Stromal cell of bone marrow (primary cell): ENCODE measurements at regions not wholly inside any gene's neighbourhood (a gene's known extent, or its start where the extent isn't known, plus 50 kb on each side); places are given as distances from the start of the nearest gene placed in this dataset.

ENCODE experiments used
- DNase-seq: peaks from one replicate; pipeline ENCODE4 v3.0.0-alpha.2; 2012; ENCODE audit warnings: low read depth

DNA sequence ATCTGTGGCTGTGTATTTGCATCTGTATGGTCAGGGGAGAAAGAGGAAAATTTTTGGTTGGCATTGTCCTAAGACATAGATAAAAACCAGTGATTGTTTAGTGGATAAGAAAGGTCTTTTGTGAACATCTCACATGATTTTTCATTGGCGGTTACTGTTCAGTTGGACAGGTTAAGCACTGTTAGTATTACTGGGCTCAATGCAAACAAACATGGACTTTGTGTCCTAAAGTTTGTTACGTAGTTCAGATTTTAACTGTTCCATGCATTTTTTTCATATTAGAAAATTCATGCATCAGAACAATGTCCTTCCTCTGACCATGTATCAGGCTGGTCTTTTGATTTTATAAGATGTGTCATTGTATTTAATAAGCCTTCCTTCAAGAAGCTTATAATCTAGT, 368.0 kb downstream of the MEIS1 start:
- DNase-seq, result no peak

DNA sequence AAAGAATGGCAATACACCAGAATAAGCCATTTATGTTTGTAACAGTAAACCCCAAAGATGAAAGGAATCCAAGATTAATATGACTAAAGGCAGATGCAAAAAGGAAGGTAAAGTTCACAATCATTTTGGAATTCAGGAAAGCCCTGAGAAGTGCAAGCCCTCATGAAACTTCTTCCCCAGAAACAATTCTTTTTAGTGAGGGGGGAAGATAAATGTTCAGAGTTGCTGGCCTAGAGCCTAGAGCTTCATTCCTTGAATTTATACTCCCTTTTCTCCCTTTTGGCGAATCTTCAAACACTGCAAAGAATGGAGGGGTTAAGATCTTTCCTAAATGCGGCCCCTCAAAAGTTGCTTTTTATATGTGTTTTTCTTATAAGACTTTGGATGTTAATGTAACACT, 368.8 kb downstream of the MEIS1 start:
- DNase-seq, result no peak

DNA sequence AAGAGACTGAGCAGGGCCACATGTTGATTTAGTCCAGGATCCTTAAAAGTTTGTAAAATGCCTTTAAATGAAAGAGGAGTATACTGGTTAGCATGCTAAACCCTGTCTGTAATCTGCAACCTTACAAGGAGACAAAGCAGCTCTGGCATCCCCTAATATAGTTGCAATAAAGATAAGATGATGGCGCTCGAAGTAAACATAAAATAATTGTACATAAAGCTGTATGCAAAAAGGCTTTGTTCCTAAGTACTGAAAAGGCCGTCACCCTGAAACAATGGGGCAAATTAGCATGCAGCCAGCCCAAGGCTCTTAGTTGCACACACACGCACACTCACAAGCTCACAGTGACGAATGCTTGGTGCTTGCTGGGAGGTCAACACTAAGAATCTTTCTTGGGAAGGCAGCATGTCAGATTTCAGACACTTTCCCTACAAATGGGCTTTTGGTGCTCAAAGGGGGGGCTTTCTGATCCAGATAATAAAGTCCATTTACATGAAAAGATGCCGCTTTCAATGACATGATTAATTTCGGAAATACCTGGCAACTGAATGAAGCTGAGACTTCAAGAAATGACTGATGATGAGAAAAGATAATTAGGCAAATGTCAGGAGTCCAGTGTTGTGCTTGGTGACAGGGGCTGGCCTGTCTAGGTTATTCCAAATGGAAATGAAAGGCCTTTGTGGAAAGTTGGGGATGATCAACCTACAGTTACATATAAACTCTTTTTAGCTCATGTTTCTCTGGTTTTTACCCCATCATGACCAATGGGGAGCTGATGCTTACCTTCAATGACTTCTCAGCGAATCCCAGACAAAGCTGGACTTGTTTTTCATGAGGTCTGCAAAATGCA, 370.3 kb downstream of the MEIS1 start:
- DNase-seq, result no peak

DNA sequence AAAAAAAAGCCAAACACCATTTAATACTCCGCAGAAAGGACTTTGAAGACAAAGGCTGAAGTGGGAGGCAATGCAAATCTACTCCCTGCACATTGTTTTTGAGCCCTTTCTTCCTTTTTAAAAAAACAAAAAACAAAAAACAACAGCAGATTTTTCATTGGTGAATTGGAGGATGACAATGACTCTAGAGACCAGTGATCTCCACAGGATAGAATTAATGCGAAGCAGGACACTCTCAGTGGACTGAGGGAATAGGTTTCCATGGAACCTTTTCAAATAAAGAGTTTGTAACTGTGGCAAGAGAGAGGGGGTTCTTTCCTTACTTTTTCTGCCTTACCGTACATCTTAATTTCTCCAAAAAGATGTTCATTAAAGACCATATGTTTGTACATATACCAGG, 371.0 kb downstream of the MEIS1 start:
- no peak for DNase-seq

DNA sequence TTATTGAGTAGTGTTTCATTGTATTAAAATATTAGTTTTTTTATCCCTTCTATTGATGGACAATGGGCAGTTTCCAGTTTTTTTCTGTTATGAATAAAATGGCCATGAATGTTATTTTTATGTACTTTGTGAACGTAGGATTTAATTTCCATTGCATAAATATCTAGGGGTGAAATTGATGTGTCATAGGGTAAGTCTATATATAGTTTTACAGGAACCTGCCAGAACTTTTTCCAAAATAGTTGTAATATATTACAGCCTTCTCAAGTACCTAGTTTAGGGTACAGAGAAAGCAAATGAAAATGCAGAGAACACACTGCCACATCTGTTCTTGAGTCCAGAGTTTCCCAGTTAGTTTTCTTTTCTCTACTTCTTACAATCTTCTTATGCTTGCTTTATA, 378.6 kb downstream of the MEIS1 start:
- DNase-seq, result no peak

DNA sequence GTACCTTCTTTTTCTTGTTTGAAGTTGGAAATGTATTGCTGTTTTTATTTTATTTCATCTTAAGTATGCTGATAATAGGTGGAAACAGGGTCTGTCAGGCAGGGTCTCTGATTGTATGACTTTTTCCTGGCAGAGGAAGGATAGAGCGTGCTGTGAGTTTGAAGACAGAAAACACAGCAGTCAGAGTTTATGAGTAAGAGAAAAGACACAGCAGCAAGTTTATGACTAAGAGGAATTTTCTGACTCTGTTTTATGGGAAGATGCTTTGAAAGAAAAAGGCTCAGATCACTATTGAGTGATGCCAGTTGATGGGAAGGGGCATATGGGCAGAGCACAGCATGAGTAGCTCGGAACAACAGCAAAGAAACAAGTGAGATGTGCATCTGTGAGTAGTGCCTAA, 379.1 kb downstream of the MEIS1 start:
- peak; percentile 9 for DNase-seq

DNA sequence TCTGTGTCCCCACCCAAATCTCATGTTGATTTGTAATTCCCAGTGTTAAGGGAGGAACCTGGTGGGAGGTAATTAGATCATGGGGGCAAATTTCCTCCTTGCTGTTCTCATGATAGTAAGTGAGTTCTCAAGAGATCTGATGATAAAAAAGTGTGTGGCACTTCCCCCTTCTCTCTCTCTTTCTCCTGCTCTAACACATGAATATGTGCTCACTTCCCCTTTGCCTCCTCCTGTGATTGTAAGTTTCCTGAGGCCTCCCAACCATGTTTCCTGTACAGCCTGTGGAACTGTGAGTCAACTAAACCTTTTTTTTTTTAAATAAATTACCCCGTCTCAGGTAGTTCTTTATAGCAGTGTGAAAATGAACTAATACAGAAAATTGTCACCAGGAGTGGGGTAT, 380.0 kb downstream of the MEIS1 start:
- no peak for DNase-seq

DNA sequence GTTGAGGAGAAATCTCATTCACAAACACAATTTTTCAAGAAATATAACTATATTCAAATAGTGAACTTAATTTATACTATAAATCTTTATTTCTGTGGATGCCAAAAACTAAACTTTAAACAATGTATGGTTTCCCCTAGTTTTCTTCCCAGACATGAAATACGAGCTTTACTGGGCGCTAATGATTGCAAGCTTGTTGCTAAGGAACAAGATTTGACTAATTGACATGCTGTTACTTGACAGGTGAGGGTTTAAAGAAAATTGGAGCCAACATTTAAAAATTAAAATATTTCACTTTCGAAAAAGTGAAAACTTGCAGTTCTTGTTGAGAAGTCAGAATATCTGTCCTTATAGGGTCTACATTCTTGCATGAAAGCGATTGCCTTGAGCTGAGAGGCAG, 381.0 kb downstream of the MEIS1 start:
- no peak for DNase-seq

DNA sequence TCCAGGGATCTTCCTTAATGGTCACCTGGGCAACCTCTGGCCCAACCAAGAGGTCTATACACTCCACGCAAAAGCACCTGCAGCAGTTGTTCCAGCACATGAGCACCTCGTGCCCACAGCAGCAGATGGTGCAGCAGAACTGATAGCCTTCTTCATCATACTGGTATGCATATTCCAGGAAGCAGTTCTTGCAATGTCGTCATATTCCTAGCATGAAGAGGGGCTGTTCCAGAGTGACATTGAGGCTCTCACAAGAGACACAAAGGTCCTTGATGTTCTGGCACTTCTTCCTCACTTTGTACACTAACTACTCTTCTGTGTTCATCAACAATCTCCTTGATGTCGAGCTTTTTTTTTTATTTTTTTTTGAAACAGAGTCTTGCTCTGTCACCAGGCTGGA, 386.2 kb downstream of the MEIS1 start:
- no peak for DNase-seq

DNA sequence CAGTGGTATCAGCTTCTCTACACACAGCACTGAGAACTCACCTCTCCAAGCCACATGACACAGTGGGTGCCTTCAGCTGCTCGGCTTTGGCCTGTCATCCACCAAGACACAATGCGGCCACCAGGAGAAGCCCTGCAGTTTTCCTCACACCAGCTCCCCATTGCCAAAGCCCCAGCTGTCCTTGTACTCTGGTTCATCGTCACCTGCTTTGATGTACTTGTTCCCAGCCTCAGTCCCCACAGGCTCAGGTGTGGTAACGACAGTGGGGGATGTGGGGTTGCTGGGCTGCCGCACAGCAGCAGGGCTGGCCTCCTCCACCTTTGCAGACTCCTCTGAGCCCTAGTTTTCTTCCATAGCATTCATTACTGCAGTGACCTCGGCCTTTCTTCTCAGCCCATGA, 387.3 kb downstream of the MEIS1 start:
- DNase-seq, result no peak

DNA sequence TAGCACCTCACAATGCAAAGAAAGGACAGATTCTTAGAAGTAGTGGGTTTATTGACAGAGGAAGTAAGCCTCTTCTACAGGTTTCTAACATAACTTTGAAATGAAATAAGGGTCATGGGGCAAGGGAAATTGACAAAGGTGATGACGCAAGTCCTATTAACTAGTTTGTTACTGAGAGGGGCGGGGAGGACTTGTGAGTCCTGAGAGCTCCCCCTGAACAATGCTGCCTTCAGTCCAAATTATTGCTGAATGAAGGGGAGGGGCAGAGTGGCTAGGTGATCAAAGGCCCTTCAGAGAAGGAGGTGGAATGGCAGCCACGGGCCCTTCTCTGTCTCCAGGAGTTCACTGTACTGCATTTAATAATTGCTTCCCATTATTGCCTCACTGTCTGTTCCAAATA, 390.0 kb downstream of the MEIS1 start:
- DNase-seq, result no peak

DNA sequence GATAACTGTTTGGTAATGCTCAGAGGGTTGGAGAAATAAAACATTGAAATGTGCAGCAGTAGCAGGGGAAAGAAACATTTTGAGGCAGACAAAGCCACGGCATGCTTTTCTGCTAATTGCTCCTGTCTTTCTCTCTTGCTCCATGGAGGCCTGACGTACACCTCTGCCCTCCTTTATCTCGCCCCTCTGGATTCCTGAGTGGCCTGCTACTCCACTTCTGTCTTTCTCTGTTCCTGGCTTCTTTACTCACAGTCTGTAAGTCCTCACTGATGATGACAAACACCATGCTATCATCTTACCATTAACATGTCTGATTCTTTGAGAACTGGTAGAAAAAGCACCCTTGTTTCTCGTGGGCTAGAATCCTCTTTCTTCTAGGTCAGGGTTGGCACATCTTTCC, 392.9 kb downstream of the MEIS1 start:
- no peak for DNase-seq

DNA sequence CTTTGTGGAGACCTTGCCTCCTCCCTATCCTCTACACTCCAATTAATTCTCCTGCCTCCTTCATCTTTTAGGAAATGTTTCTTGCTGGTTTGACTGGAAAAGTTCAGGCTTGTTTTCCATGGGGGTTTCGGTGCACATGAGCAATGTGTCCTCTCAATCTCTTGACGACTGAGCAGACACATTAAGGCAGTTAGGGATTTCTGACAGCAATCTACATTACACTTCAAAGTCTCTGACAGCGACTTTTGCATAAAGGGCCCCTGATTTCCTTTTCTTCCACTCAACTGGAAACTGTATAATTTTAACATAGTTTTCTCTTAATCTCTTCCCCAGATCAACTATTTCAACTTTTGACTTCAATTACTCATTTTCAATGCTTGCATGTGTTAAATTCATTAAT, 394.0 kb downstream of the MEIS1 start:
- DNase-seq, result no peak

DNA sequence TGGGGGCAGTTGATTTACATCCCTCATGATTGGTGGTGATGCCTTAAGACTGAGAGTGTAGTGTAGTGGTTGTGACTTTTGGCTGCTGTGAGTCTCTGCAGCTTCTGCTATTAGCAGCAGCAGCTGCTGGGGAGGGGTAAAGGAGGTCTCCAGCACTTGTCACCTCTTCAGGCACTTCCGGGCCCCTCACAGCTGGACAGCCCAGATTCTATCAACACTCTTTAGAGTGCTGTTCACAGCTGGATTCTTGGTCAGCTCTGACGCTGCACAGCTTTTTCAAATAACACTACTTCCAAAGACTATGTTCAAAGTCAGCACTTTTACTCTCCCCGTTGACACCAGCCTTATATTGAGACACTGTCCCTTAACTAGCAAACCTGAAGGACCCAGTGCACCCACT, 396.0 kb downstream of the MEIS1 start:
- DNase-seq, result no peak

DNA sequence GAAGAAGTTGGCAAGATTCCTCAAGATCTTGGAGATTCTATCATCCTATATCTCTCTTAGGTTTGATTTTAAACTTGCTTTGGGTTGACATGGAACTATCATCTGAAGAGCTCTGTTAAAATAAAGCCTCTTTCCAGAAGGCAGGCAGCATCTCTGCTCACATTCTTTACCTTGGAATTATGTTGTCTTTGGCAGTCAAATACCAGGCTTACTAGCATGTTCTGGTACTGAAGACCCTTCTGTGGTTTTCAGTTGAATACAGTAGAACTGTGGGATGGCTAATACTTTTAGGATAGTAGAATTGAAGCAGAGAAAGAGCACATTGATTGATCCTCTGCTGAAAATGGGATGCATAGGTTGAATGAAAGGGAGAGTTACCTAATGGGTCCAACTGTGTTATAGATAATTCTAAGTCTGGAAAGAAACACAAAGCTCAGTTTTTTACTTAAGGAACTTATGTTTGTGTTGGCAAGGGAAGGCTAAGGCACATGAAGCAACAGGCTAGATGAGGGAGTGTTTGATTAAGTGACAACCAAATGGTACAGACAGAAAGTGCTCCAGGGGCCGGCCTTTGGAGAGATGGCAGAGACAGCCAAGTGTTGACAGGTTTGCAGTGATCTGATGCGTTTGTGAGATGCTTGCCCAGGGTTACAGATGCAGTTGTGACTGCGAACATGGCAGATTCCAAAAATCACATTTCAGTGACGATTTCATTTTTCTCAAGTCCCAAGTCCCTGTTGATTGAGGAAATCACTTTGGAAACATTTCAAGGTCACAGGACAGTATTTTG, 397.9 kb downstream of the MEIS1 start:
- no peak for DNase-seq

DNA sequence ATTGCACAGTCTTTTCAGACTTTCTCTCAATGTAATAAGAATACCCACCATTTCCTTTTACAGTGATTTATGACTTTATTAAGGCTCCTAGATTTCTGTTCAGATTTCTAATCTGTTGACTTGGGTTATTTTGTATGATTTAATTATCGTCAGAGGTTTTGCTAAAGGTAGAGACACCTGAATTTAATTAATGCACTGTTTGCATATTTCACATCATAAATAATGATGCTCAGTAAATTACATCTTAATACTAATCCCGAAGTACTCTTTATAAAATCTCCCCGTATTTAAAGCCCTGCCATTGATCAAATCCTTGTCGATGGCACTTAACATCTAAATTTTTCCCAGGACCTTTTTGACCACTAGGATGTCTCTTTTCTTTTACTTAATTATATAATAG, 399.9 kb downstream of the MEIS1 start:
- DNase-seq, result no peak

DNA sequence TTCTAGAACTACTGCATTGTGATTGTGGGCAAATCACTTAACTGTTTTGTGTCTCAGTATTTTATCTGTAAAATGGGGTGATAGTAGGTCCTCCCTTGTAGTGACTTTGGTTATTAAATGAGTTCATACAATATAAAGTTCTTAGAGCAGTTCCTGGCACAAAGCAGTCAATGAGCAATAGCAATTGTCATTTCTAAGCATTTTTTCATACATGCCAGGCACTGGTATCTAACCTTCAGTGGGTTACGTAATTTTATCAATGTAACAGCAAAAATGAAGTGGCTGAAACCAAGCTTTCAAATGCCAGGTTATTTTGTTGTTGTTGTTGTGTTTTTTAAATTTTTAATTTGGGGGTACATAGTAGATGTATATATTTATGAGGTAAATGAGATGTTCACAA, 401.9 kb downstream of the MEIS1 start:
- DNase-seq, result no peak

DNA sequence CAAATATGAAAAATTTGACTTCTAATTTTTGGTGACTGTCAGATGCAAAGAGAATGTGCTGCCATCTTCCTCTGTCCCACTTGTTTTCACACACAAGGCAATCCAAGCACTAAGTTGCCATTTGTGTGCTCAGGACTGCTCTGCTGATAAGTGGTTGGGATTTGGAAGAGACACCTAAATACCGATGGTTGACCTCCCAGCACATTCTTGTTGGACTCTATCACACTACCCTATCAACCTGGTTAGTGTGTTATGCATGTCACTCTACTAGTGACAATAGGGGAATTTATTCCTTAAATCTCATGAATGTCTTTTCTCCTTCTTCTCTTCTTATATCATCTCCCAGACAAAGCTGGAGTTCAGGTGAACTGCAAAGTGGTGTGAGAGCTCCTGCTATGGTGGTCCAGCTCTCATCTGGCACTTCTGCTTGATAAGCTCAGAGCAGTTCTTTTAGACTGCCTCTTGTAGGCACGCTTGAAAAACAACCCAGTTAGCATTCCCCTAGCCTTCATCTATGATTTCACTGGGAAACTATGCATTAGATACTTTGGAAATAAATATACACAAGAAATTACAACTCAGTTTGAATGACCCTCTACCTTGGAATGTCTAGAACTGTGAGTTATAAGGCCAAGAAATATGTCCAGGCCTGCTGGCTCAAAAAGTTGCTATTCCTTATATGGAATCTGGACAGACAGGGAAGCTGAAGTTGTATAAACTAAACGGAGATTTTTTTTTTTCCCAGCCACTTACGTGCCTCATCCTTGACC, 404.8 kb downstream of the MEIS1 start:
- peak; percentile 80 for DNase-seq

DNA sequence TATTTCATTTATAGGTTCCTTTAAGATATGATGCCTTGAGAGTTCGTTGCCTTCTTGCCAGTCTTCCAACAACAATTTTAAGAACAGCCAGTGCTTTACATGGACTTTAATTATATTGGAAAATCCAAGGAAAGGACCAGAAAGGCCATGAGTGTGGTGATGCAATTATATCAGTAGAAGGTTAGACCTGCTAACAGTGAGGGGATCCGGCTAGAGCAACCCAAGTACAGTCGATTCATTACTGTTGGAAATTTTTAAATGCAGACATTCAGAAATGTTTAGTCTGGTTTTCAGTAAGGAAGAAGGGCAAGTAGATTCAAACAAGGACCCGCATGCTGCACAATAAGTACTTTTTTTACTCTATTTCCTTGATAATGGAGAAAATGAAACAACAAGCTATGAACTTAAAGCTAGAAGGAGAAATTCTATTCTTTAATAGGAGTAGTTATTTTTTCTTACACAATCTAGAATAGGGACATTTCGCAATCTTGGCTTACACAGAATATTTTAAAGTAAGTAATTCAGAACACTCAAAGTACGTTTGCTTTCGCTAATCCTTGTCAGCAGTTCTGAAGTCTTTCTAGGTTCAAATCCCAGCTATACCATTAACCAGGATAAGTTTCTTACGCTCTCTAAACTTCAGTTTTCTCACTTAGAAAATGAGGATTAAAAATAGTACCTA, 405.5 kb downstream of the MEIS1 start:
- DNase-seq, result peak; percentile 47

DNA sequence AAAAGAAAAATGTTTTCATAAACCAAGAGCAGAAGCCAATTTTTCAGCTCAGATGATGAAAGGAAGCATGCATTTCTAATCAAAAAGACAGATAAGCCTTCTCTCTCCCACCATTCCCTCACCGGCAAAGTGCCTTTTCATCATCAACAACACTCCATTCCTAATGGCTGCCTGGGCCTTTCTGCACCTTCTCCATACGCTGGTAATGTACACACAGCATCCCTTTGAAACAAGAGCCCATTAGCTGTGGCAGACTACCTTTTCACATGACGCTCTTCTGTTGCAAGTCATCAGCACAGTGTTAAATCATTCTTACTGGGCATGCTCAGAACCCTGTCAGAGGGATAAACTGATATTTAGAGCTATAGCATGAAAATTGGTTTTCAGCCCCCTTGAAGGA, 408.9 kb downstream of the MEIS1 start:
- DNase-seq, result no peak

DNA sequence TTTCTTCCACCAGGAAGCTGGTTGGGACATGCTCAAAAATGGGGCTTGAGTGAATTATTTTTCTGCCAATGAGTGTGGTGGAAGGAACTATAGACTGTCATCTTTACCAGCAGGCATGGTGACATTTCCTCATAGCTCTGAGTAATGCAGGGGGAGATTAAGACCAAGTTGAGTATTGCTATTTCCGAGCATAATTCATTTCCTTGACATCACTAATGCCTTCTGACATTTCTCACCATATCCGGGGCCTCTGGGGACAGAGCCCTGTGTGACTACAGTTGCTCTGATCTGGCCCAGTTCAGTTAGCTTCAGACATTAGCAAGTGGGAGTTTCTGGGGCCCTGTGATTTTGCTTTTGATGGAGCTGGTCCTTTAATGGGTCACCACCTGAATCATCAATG, 410.4 kb downstream of the MEIS1 start:
- DNase-seq, result peak; percentile 25

DNA sequence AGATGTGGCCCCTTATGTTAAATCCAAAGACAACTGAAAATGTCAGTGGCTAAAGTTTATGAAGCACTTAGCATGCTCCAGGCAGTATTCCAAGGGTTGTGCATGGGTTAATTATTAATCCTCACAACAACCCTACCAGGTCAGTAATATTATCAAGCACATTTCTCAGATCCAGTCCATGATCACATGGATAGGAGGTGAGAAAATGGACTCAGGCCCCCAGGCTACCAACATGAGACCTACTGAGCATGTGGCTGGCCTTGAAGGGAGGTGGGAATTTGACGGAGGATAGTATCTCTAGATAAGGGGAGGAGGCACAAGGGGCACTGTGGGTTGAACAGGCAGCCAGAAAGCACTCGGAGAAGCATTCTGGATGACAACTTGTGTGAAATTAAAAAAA, 412.0 kb downstream of the MEIS1 start:
- DNase-seq, result no peak
